BE2C (cell line): ENCODE measurements at regions not wholly inside any gene's neighbourhood (a gene's known extent, or its start where the extent isn't known, plus 50 kb on each side); places are given as distances from the start of the nearest gene placed in this dataset.

Experiments used
- DNase-seq: peaks from one replicate; pipeline ENCODE4 v3.0.0-alpha.2; 2020
- H3K27me3 ChIP-seq: fragments of 250-450 bp; sonication (Bioruptor Pico); 2 replicates; pipeline ENCODE4 v1.5.1; 2020; ENCODE audit warnings: mild to moderate bottlenecking
- H3K36me3 ChIP-seq: fragments of 250-450 bp; sonication (Bioruptor Pico); 2 replicates; pipeline ENCODE4 v1.5.1; 2020; ENCODE audit warnings: mild to moderate bottlenecking
- H3K4me1 ChIP-seq: fragments of 250-450 bp; sonication (Bioruptor Pico); 2 replicates; pipeline ENCODE4 v1.5.1; 2020
- H3K4me3 ChIP-seq: 2 replicates; pipeline ENCODE4 v1.5.1; 2011; ENCODE audit warnings: low read depth, low read length
- H3K9me3 ChIP-seq: fragments of 250-450 bp; sonication (Bioruptor Pico); 2 replicates; pipeline ENCODE4 v1.5.1; 2020
- TF ChIP-seq, protein P1 (sequence below): IDR thresholded peaks from 2 replicates; pipeline ENCODE4 v1.5.1; 2012; ENCODE audit warnings: mild to moderate bottlenecking, low read depth, low read length

DNA sequence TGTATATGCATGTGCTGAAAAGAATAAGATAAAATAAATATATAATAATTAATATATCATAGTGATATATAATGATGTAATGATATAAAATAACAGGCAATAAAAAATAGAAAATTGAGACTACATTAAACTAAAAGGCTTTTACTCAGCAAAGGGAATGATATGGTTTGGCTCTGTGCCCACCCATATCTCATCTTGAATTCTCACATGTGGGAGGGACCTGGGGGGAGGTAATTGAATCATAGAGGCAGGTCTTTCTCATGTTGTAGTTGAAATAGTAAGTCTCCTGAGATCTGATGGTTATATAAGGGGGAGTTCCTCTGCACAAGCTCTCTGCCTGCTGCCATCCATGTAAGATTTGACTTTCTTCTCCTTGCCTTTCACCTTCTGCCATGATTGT is 1550.9 kb upstream of the CDH6 start:
- no peaks in the 10 kb centered on the region for H3K4me1 ChIP-seq
- H3K9me3 ChIP-seq, result no peaks in the 10 kb centered on the region
- no peaks in the 10 kb centered on the region for H3K27me3 ChIP-seq
- H3K36me3 ChIP-seq, result no peaks in the 10 kb centered on the region
- H3K4me3 ChIP-seq, result no peak overlapping the region
- peak; percentile 69 for DNase-seq
- TF ChIP-seq, protein P1, sequence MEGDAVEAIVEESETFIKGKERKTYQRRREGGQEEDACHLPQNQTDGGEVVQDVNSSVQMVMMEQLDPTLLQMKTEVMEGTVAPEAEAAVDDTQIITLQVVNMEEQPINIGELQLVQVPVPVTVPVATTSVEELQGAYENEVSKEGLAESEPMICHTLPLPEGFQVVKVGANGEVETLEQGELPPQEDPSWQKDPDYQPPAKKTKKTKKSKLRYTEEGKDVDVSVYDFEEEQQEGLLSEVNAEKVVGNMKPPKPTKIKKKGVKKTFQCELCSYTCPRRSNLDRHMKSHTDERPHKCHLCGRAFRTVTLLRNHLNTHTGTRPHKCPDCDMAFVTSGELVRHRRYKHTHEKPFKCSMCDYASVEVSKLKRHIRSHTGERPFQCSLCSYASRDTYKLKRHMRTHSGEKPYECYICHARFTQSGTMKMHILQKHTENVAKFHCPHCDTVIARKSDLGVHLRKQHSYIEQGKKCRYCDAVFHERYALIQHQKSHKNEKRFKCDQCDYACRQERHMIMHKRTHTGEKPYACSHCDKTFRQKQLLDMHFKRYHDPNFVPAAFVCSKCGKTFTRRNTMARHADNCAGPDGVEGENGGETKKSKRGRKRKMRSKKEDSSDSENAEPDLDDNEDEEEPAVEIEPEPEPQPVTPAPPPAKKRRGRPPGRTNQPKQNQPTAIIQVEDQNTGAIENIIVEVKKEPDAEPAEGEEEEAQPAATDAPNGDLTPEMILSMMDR, result no peak

GRCh38 chr5:29614206-29614605 is 1579.3 kb upstream of the CDH6 start:
- DNase-seq, result no peak
- Histone ChIP-seq H3K36me3 (no peaks in the 10 kb centered on the region), H3K27me3 (no peaks in the 10 kb centered on the region), H3K4me1 (no peaks in the 10 kb centered on the region), H3K9me3 (no peaks in the 10 kb centered on the region), H3K4me3 (no peak overlapping the region)
- TF ChIP-seq, protein P1, result no peak

- Histone ChIP-seq H3K36me3 (no peaks in the 10 kb centered on the region), H3K4me1 (no peaks in the 10 kb centered on the region; the same call in 1 of the 2 replicates), H3K9me3 (no peaks in the 10 kb centered on the region), H3K27me3 (no peaks in the 10 kb centered on the region), H3K4me3 (no peak overlapping the region)
- TF ChIP-seq, protein P1, result no peak
- DNase-seq, result no peak
Measured at GRCh38 chr5:29588236-29588635, 1605.2 kb upstream of the CDH6 start.

GRCh38 chr5:29587832-29588231 is 1605.7 kb upstream of the CDH6 start:
- H3K36me3 ChIP-seq, result no peaks in the 10 kb centered on the region
- TF ChIP-seq, protein P1, result no peak
- DNase-seq, result no peak
- H3K4me1 ChIP-seq, result no peaks in the 10 kb centered on the region; the same call in 1 of the 2 replicates
- no peak overlapping the region for H3K4me3 ChIP-seq
- no peaks in the 10 kb centered on the region for H3K27me3 ChIP-seq
- H3K9me3 ChIP-seq, result no peaks in the 10 kb centered on the region

- H3K4me1 ChIP-seq, result no peaks in the 10 kb centered on the region; the same call in 1 of the 2 replicates
- no peak overlapping the region for H3K4me3 ChIP-seq
- no peaks in the 10 kb centered on the region for H3K9me3 ChIP-seq
- H3K27me3 ChIP-seq, result no peaks in the 10 kb centered on the region
- no peaks in the 10 kb centered on the region for H3K36me3 ChIP-seq
- TF ChIP-seq, protein P1, result no peak
- no peak for DNase-seq
Measured at GRCh38 chr5:29568028-29568427, 1625.5 kb upstream of the CDH6 start.

- H3K9me3 ChIP-seq, result no peaks in the 10 kb centered on the region
- H3K27me3 ChIP-seq, result no peaks in the 10 kb centered on the region
- H3K36me3 ChIP-seq, result no peaks in the 10 kb centered on the region
- peaks cover 3% of the 10 kb centered on the region; the same call in 1 of the 2 replicates for H3K4me1 ChIP-seq
- H3K4me3 ChIP-seq, result no peak overlapping the region
- DNase-seq, result no peak
- TF ChIP-seq, protein P1, result no peak
Measured at GRCh38 chr5:29561564-29561963, 1631.9 kb upstream of the CDH6 start.
